H9 (cell line): ENCODE measurements at regions not wholly inside any gene's neighbourhood (a gene's known extent, or its start where the extent isn't known, plus 50 kb on each side); places are given as distances from the start of the nearest gene placed in this dataset.

ENCODE experiments used
- DNase-seq: peaks from one replicate; pipeline ENCODE4 v3.0.0-alpha.2; 2017
- H2AFZ ChIP-seq: one replicate; pipeline ENCODE4 v1.6.1; 2013; ENCODE audit warnings: mild to moderate bottlenecking, low read length, control low read depth, moderate library complexity
- H2AK5ac ChIP-seq: 2 replicates; pipeline ENCODE4 v1.6.1; 2013; ENCODE audit warnings: low read length, control low read depth, mixed read lengths; ENCODE audit not compliant: insufficient read length
- H2BK120ac ChIP-seq: one replicate; pipeline ENCODE4 v1.6.1; 2013; ENCODE audit warnings: low read depth, mild to moderate bottlenecking, low read length, control low read depth, inconsistent platforms; ENCODE audit not compliant: poor library complexity, severe bottlenecking
- H2BK12ac ChIP-seq: 2 replicates; pipeline ENCODE4 v1.6.1; 2013; ENCODE audit warnings: low read length, control low read depth, mixed read lengths, low read depth; ENCODE audit not compliant: insufficient read length
- H2BK15ac ChIP-seq: 2 replicates; pipeline ENCODE4 v1.6.1; 2013; ENCODE audit warnings: low read depth, low read length, control low read depth
- H2BK20ac ChIP-seq: one replicate; pipeline ENCODE4 v1.6.1; 2013; ENCODE audit warnings: low read depth, mild to moderate bottlenecking, low read length, control low read depth, inconsistent platforms; ENCODE audit not compliant: poor library complexity, severe bottlenecking
- H2BK5ac ChIP-seq: 2 replicates; pipeline ENCODE4 v1.6.1; 2013; ENCODE audit warnings: low read length, control low read depth, mixed read lengths; ENCODE audit not compliant: insufficient read length
- H3K14ac ChIP-seq: 2 replicates; pipeline ENCODE4 v1.6.1; 2013; ENCODE audit warnings: low read length, control low read depth; ENCODE audit not compliant: insufficient read depth
- H3K18ac ChIP-seq: 2 replicates; pipeline ENCODE4 v1.6.1; 2013; ENCODE audit warnings: low read depth, mild to moderate bottlenecking, mixed read lengths, low read length, control low read depth; ENCODE audit not compliant: insufficient read length
- H3K23ac ChIP-seq: 2 replicates; pipeline ENCODE4 v1.6.1; 2013; ENCODE audit warnings: low read length, control low read depth, mixed read lengths, low read depth; ENCODE audit not compliant: insufficient read length
- H3K23me2 ChIP-seq: 2 replicates; pipeline ENCODE4 v1.6.1; 2013; ENCODE audit warnings: low read depth, mild to moderate bottlenecking, mixed read lengths, low read length, control low read depth; ENCODE audit not compliant: insufficient read length, poor library complexity, severe bottlenecking
- H3K27ac ChIP-seq: 2 replicates; pipeline ENCODE4 v1.5.1; 2013; ENCODE audit warnings: low read length, control low read depth, mixed read lengths, low read depth; ENCODE audit not compliant: insufficient read length
- H3K27me3 ChIP-seq: 2 replicates; pipeline ENCODE4 v1.6.1; 2013; ENCODE audit warnings: low read length, control low read depth, inconsistent platforms; ENCODE audit not compliant: insufficient read depth
- H3K4ac ChIP-seq: 2 replicates; pipeline ENCODE4 v1.6.1; 2013; ENCODE audit warnings: low read depth, mild to moderate bottlenecking, control low read depth, inconsistent platforms, low read length, moderate library complexity
- H3K4me1 ChIP-seq: 2 replicates; pipeline ENCODE4 v1.6.1; 2013; ENCODE audit warnings: low read length, control low read depth, inconsistent platforms; ENCODE audit not compliant: insufficient read depth
- H3K4me2 ChIP-seq: 2 replicates; pipeline ENCODE4 v1.6.1; 2013; ENCODE audit warnings: low read length, control low read depth, mixed read lengths; ENCODE audit not compliant: insufficient read length, insufficient read depth
- H3K56ac ChIP-seq: 2 replicates; pipeline ENCODE4 v1.6.1; 2013; ENCODE audit warnings: low read depth, mild to moderate bottlenecking, mixed read lengths, low read length, control low read depth; ENCODE audit not compliant: insufficient read length
- H3K79me1 ChIP-seq: 2 replicates; pipeline ENCODE4 v1.6.1; 2013; ENCODE audit warnings: low read depth, mild to moderate bottlenecking, moderate library complexity, low read length, control low read depth, inconsistent platforms; ENCODE audit not compliant: insufficient read depth, poor library complexity, severe bottlenecking
- H3K79me2 ChIP-seq: 2 replicates; pipeline ENCODE4 v1.6.1; 2013; ENCODE audit warnings: low read length, control low read depth, inconsistent platforms; ENCODE audit not compliant: insufficient read depth
- H3K9ac ChIP-seq: 2 replicates; pipeline ENCODE4 v1.6.1; 2013; ENCODE audit warnings: low read length, control low read depth, mixed read lengths; ENCODE audit not compliant: insufficient read length; ENCODE audit errors: extremely low read depth
- H3K9me3 ChIP-seq: one replicate; pipeline ENCODE4 v1.6.1; 2013; ENCODE audit warnings: low read depth, low read length, inconsistent platforms; ENCODE audit not compliant: control insufficient read depth
- H3T11ph ChIP-seq: one replicate; pipeline ENCODE4 v1.6.1; 2013; ENCODE audit warnings: mild to moderate bottlenecking, low read length, control low read depth, inconsistent platforms
- H4K20me1 ChIP-seq: one replicate; pipeline ENCODE4 v1.6.1; 2013; ENCODE audit not compliant: control insufficient read depth, insufficient read length, insufficient read depth
- H4K5ac ChIP-seq: 2 replicates; pipeline ENCODE4 v1.6.1; 2013; ENCODE audit warnings: low read depth, mild to moderate bottlenecking, mixed read lengths, low read length, control low read depth; ENCODE audit not compliant: insufficient read length
- H4K8ac ChIP-seq: replicated peaks from 2 replicates; pipeline ENCODE4 v1.6.1; 2013; ENCODE audit warnings: low read length, control low read depth, mixed read lengths, low read depth; ENCODE audit not compliant: insufficient read length
- H4K91ac ChIP-seq: 2 replicates; pipeline ENCODE4 v1.6.1; 2013; ENCODE audit warnings: low read depth, mild to moderate bottlenecking, moderate library complexity, mixed read lengths, low read length, control low read depth; ENCODE audit not compliant: insufficient read length
- H3K27ac Mint-ChIP-seq, 3 experiments: 2 replicates in 2 of 3; 3 replicates in 1 of 3; pipeline ENCODE4 v1.8.0; 2020 to 2021; ENCODE audit warnings: mixed read lengths in 3 of 3, mild to moderate bottlenecking in 1 of 3, moderate library complexity in 1 of 3
- H3K27me3 Mint-ChIP-seq: 2 replicates; pipeline ENCODE4 v1.8.0; 2021; ENCODE audit warnings: low read depth, mild to moderate bottlenecking, moderate library complexity, mixed read lengths
- H3K36me3 Mint-ChIP-seq, 3 experiments: 2 replicates in 2 of 3; 3 replicates in 1 of 3; pipeline ENCODE4 v1.8.0; 2020 to 2021; ENCODE audit warnings: low read depth in 3 of 3, mixed read lengths in 3 of 3; ENCODE audit not compliant: insufficient read depth in 1 of 3
- H3K4me1 Mint-ChIP-seq, 2 experiments: 2 replicates each; pipeline ENCODE4 v1.8.0; 2020; ENCODE audit warnings: mixed read lengths in 2 of 2
- H3K4me3 Mint-ChIP-seq, 2 experiments: 2 replicates in 1 of 2; 3 replicates in 1 of 2; pipeline ENCODE4 v1.8.0; 2020 to 2021; ENCODE audit warnings: mild to moderate bottlenecking in 2 of 2, mixed read lengths in 2 of 2, moderate library complexity in 1 of 2
- H3K9me3 Mint-ChIP-seq, 2 experiments: 2 replicates in 1 of 2; 3 replicates in 1 of 2; pipeline ENCODE4 v1.8.0; 2020; ENCODE audit warnings: mild to moderate bottlenecking in 2 of 2, mixed read lengths in 2 of 2, moderate library complexity in 1 of 2
- CTCF ChIP-seq: fragments of 200-600 bp; sonication (generic); conservative IDR thresholded peaks from 3 replicates; pipeline ENCODE4 v1.8.0; 2021; ENCODE audit warnings: antibody characterized with exemption, mild to moderate bottlenecking
- WGBS: extraction: QIAGEN DNeasy Blood & Tissue Kit; methylation state at CpG from one replicate; pipeline ENCODE4 v1.1.7; 2013; ENCODE audit warnings: missing lambda C conversion rate, low lambda C conversion rate, mixed read lengths; ENCODE audit not compliant: insufficient read length; ENCODE audit errors: extremely low coverage; 5-methylcytosine and 5-hydroxymethylcytosine counted together

GRCh38 chr5:34603378-34603777 is 52.8 kb upstream of the RAI14 start:
- TF ChIP-seq CTCF, result no peak
- no peak overlapping the region for H3K4ac ChIP-seq
- no peaks in the 10 kb centered on the region for H3K9me3 ChIP-seq
- no peaks in the 10 kb centered on the region for H3K4me1 ChIP-seq
- Mint-ChIP-seq H3K36me3 (peaks cover 0 to 4% (median 0%) of the 10 kb centered on the region in 3 experiments; a peak in 1 of 7 replicates), H3K27ac (no peak overlapping the region), H3K4me1 (peaks cover 16% of the 10 kb centered on the region in 2 experiments), H3K4me3 (no peak overlapping the region), H3K27me3 (no peaks in the 10 kb centered on the region; the same call in 1 of the 2 replicates), H3K9me3 (peaks cover 0 to 3% of the 10 kb centered on the region in 2 experiments; a peak in 2 of 5 replicates)
- H2BK5ac ChIP-seq, result no peak overlapping the region
- no peak overlapping the region for H3K18ac ChIP-seq
- H2BK12ac ChIP-seq, result no peak overlapping the region
- H3K23ac ChIP-seq, result no peak overlapping the region
- no peak overlapping the region for H4K91ac ChIP-seq
- H2AFZ ChIP-seq, result no peak overlapping the region
- no peaks in the 10 kb centered on the region for H3K27me3 ChIP-seq
- H3K79me2 ChIP-seq, result no peaks in the 10 kb centered on the region
- no peak overlapping the region for H3K56ac ChIP-seq
- H4K5ac ChIP-seq, result no peak overlapping the region
- no peak overlapping the region for H3K27ac ChIP-seq
- no peak overlapping the region for H3T11ph ChIP-seq
- no peak overlapping the region for H3K14ac ChIP-seq
- H2BK20ac ChIP-seq, result no peak overlapping the region
- H2BK15ac ChIP-seq, result no peak overlapping the region
- no peaks in the 10 kb centered on the region for H4K20me1 ChIP-seq
- no peak overlapping the region for H4K8ac ChIP-seq
- H2AK5ac ChIP-seq, result no peak overlapping the region
- H3K23me2 ChIP-seq, result no peaks in the 10 kb centered on the region
- no CpG with 5 or more reads among the region's 2 CpGs for WGBS
- H3K9ac ChIP-seq, result no peak overlapping the region
- no peak for DNase-seq
- no peak overlapping the region for H3K4me2 ChIP-seq
- no peaks in the 10 kb centered on the region for H3K79me1 ChIP-seq
- H2BK120ac ChIP-seq, result no peak overlapping the region
